ENCODE measurements at regions not wholly inside any gene's neighbourhood (a gene's known extent, or its start where the extent isn't known, plus 50 kb on each side); places are given as distances from the start of the nearest gene placed in this dataset.
"Not testable (repeated sequence)": the region's sequence is repeated elsewhere in the genome, so short reads cannot be mapped to it uniquely, and the experiment has no call there.

DNA sequence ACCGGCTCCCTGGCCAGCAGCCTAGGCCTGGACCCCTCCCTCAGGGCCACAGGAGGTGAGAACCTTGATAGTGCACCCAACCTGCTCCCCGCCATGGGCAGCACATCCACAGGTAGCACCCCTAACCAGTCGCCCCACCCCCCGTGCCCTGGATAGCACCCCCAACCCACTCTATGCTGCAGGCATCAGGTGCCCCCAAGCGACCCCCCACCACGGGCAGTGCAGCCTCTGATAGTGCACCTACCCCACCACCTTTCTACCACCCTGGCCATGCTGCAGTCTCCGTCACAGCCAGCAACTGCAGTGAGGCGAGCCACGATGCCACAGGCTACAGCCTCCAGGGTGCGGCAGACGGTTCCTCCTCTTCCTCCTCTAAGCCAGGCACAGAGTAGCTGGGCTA lies 55.6 kb downstream of the SOWAHC start:
- no peak for DNase-seq

DNA sequence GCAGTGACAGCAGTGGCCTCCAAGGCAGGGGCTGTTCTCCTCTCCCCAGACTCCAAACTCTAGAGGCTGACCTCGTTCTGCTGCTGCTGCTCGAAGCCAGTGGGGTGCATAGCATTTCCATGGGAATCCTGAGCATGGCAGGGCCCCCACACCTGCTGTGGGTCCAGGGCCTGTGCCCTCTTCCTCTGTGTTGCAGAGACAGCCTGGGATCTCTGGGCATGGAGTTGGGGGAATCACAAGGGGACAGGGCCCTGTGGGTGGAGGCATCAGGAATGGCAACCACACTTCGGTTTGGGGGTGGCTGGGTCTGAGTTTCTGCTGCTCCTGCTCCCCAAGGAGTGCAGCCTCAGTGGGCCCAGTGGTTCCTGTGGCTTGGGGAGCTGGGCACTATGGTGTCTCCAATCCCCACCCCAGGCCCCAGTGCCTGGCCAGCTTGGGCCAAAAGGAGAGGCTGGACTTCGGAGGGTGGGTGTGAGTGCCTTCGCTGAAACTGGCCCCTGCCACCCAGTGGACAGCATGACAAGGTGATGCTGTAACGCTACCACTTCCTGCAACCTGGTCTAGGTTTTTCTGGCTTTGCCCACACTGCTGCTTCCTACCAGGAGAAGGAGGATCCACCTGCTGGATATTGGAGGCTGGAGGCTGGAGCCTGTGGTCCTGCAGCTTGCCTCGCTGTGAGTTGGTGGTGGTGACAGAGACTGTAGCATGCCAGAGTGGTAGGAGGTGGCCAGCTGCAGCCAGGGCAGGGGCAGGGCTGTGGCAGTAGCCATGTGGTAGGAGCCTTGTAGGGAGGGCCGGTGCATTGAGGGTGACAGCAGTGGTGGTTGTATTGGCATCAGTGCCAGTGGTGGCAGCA lies 56.6 kb downstream of the SOWAHC start:
- no peak for DNase-seq

DNA sequence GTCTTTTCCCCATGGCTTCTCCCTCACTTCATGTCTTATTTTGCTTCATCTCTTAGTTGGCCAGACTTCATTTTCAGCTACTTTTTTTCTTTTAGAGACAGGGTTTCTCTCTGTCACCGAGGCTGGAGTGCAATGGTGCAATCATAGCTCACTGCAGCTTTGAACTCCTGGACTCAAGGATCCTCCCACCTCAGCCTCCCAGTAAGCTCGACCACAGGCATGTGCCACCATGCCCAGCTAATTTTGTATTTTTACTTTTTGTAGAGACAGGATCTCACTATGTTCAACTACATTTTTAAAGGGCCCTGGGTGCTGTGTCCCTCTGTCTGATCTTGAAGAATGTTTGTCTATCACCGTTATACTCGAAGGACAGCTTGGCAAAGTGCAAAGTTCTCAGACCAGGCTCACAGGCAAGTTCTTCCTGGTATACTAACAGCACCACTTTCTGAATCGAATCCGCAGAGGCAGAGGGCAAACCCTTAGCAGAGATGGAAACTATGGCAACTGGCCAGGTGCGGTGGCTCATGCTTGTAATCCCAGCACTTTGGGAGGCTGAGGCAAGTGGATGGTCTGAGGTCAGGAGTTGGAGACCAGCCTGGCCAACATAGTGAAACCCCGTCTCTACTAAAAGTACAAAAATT lies 60.9 kb downstream of the SOWAHC start:
- no peak for DNase-seq

DNA sequence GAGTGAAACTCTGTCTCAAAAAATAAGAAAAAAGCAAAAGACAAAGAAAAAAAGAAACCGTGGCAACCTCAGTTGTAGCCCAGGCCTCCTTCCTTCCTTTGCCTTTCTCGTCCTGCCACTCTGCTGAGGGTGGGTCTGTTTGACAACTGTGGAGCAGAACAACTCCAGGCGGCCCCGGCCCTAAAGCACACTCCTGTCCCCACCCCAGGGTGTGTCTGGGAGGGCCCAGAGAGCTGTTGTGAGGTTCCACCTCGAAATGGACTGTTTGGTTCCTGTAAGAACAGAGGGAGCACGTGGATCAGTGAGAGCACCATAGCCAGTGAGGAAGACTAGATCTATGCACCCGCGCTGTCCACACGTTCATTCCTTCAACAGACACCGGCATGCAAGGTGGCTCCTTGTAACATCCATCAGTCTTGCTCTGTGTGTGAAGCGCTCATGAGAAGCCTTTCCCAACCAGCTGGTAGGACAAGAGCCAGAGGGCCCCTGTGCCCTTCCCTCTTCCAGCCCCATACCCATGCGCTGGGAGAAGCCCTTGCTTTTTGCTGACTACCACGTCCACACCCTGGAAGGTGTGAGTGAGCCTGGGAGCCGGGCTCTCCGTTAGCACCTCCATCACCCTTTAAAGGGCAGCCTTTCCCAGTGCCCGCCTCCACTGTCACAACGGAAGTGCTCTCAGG lies 61.6 kb downstream of the SOWAHC start:
- no peak for DNase-seq

DNA sequence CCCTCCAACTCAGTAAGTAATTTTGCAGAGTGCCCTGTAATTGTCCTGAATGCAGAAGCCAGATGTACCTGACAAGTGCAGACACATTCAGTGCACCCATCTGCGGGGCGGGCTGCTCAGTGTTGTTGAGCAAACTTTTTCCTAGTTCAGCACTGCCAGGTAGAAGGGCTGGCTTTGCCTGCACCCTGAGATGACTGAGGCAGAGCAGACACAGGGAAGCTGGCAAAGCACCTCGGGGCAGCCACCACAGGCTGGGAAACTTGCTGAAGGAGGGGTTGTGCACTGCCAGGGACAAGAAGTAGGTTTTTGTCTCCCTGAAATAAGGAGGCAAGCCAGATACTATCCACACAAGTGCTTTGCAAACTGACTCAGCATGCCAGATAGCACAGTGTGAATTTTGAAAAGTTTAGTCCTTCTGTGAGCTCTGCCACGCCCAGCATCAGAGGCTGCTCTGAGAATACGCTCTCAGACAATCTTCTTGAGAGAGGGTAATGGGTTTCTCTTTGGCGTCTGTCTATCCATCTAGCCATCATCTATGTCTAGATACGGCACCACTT lies 62.3 kb downstream of the SOWAHC start:
- DNase-seq, result no peak

DNA sequence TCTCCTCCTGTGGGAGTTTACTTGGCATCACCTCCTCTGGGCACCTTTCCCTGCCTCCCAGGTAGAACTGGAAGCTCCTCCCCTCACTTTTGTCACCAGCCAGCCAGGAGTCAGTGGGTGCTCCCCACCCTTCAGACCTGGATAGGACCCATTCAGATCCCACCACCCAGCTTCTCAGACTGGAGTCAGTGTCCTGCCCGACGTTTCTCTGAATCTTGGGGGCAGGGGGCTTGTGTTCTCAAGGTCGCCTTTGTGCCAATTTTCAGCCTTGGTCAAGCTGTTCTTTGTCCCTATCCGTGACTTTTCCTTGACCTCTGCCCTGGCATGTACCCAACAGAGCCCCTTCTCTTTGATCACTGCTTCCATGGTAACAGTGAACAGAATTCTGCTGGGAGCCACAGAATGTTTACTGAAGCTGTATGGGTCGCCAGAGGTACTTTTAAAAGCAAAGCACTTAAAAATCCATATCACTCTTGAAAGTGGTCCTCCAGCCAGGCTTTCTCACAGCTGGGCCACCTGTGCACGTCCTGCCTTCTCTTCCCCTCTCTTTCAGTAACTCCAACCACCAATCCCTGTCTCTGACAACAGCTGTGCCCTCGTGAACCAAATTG lies 63.1 kb downstream of the SOWAHC start:
- DNase-seq, result not testable (repeated sequence)

DNA sequence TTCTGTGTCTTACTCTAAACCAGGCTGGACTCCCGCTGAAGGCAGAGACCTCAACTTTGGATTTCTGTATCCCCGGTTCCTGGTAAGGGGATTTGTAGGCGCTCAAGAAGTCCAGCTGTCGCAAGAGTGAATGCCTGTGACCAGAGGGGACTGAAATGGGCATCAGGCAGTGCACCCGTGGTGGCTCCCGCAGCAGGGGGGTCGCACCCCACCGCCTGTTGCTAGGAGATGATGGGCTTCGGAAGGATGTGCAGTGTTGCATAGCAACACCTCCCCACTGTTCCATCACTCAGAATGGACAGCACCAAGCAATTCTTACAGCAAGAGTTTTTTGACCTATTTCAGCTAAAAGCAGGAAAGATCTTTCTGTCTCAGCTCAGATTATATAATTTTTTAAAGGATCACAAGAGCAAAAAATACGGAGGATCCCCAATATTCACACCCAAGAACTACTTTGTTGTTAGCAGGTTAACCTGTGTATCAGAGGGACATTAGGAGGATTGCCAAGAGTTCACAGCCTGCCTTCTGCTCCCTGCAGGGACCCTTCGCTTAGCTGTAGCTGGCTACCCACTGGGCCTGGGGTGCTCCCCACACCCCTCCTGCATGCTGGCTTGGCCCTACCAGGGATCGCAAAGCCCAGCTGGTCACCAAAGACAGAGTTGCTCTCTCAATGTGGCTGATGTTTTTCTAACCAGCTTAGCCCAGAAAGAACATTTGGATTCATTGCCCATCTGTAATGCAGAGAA lies 63.8 kb downstream of the SOWAHC start:
- DNase-seq, result no peak

DNA sequence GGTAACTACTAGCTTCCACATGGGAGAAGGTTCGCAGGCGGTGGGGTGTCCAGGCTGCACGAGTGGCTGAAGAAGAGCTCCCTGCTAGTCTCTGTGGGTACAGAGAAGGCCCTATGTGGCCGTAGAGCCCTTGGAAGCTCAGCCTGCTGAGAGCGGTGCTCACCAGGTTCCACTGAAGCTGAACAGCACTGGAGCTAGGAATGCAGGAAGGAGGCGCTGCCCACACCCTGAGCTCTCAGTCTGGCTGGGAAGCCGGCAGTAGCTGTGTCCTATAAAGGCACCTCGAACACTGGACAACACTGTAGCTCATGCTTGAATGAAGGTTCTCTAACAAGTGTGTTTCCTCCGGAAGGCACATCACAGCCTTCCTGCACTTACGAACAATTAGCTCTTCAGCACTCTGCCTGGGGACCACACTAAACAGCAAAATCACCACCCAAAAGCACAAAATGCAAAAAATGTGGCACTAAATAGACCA lies 64.6 kb downstream of the SOWAHC start:
- not testable (repeated sequence) for DNase-seq

DNA sequence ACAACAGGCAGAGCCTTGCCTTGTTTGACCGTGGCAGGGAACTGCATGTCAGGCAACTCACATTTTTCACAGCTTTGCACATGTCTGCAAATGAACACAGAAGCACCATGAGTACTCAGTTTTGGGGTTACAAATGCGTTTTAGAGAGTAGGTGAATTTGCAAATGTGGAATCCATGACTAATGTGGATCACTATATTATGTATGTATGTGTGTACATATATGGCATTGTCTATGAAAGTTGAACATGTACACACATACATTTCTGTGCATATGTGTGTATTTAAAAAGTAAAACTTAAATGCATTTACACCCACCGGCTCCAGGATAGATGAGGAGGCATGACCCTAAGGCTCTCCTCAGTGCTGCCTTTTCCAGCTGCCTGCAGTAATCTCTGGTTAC lies 65.1 kb downstream of the SOWAHC start:
- no peak for DNase-seq

DNA sequence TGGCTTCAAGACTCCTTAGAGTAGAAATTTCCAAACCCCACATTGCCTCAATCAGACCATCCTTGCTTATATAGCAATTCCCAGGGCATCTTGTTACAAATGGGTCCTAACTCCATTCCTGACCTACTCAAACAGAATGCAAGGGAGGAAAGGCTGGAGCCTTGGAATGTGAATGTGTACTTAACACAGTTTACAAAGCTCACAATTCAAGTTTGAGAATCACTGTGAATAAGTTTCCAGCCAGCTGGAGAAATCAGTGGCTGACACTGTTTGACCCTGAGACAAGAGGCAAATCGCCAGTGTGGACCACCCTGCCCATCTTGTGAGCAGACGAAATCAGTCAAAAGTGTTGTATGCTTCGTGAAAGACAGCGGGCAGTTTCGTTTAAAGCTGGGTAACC lies 65.5 kb downstream of the SOWAHC start:
- DNase-seq, result no peak

DNA sequence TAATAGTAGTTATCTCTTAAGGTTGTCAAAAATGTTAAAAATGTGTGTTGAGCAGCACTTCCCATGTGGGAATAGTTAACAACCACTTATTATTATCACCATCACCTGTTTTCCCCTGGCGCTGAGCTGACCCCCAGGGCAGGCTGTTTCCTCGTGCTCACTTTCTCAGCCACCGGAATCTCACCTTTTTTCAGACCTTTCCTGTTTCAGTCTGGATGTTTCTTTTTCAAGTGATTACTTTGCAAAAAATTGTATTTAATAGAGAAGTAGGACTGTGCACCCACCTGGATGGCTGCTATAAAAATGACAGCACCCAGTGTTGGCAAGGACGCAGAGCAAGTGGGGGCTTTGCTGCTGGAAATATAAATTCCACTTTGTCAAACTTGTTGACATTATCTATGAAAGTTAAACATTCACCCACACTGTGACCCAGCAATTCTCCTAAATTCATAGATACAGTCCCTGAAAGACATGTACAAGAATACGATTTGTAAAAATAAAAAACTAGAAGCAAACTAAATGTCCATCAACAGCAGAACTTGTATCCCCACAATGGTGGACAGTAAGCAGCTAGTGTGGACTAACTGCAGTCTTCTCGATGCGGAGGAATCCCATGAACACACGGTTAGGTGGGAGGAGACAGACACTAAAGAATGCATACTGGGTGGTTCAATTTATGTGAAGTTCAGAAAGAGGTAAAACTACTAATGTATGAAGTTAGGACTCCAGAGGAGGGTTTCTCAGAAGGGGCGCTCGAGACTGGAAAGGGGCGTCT lies 66.5 kb downstream of the SOWAHC start:
- DNase-seq, result no peak

DNA sequence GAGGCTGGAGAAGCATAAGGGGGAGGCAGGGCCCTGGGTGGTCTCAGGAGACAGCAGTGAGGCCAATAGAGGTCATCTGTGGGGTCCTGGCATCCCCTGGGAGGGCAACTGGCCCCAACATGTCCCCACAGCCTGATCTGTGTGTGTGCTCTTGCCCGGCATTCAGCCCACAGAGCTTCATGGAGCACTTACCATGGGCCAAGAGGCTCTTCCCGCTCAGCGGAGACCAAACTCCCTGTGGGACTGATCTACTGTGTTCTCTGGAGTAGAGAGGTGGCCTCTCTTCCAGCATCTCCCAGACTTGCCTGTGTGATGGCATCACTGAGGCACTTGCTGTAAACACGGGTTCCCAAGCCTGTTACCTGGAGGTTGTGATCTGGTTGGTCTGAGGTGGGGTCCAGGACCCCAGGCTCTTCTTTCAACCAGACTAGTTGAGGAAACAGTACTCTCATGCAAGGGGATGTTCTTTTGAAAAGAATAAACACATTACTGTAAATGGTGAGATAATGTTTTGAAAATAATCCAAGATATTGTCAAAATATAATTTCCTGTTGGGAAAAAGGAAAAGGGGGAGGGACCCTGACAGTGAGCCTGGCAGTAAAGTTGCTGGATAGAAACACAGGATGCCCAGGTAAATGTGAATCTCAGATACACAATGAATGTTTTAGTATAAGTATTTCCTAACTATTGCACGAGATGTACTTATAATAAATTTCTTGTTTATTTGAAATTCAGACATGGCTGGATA lies 67.6 kb downstream of the SOWAHC start:
- DNase-seq, result no peak

DNA sequence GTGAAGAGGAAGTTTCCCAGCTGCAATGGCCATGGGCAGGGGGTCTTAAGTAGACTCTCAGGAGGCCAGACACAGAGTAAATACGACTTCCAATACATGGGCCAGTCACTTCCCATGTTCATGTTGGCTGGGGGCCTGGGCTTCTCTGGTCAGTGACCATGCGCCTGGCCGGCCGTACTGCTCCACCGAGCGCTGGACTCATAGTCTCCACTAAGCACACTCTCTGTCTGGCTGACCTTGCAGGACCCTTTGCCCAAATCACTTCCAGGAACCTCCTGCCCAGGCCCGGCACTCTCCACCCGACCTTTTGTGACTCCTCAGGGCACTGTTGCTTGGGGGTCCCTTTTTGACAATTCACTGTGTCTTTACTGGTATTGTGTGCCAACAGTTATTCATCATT lies 69.3 kb downstream of the SOWAHC start:
- no peak for DNase-seq

DNA sequence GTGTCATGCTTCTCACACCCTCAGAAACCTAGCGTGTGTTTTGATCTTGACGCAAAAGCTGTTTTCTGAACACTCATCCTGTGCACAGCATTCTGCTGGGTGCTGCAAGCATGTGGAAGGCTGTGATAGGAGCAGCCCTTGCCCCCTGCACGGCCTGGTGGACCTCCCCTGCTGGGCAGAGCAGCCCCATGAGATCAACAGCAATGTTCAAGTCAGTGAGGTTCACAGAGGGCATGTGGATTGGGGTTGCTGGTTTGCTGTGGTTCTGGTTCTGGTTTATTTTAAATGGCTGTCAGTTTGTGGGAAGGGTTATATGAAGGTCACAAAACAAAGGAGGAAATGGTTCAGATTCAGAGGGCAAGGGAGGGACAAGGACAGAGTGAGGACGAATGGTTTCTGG lies 71.3 kb downstream of the SOWAHC start:
- DNase-seq, result no peak

DNA sequence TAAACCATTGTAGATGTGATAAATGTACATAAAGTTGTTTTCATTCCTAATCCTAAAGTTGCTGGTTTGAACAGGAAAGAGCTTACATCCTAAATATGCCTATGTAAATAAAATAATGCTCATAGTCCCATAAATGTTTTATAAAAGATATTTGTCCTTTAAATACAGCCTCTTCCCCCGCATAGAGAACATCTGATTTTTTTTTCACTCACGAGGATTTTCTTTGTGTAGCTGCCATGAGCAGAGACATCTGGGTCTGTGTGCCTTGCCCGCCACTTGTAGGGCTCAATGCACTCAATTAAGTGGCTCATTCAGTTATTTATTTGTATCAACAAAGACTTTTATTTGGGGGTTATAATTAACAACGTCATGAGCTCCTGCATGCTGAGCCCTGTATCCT lies 72.8 kb downstream of the SOWAHC start:
- no peak for DNase-seq

DNA sequence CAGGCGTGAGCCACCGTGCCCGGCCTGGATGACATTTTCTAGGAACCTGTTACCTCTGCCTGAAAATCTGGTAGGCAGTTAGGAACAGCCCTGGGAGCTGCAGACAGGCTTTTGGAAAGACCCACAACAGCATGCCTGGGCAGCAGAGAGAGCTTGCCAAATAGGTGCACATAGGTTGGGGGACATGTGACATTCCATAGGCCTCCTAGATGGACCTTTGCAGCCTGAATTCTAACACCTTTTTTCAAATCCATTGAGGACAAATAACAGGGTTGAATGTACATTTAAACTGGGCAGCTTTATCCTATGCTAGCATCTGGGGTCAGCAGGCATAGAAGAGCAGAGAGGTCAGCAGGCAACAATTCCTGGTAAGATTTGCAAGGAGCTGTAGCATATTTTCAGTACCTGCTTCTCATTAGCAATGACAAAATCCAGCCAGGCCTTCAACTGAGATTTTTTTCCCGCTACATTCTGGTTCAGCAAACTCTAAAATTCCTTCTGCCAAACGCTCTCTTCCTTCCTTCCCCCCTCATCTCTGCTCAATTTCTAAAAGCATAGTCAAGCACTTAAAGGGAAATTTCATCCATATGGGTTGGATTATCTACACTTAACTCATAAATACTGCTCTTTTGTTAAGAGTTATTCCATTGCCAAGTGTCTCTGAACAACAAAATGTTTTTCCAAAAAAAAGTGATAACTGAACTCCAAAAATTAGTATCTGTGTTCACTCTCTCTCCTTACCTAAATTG lies 75.2 kb downstream of the SOWAHC start:
- no peak for DNase-seq

DNA sequence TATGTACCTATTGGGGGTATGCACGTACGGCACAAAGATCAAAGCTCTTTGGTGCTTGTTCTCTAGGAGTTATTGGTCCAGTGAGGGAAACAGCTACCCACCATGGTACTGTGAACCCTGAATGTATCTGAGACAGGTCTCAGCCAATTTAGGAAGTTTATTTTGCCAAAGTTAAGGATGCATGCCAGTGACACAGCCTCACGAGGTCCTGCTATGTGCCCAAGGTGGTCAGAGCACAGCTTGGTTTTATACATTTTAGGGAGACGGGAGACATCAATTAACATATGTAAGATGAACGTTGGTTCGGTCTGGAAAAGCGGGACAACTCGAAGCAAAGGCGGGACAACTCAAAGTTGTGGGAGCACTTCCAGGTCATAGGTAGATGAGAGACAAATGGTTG lies 75.8 kb downstream of the SOWAHC start:
- DNase-seq, result no peak

DNA sequence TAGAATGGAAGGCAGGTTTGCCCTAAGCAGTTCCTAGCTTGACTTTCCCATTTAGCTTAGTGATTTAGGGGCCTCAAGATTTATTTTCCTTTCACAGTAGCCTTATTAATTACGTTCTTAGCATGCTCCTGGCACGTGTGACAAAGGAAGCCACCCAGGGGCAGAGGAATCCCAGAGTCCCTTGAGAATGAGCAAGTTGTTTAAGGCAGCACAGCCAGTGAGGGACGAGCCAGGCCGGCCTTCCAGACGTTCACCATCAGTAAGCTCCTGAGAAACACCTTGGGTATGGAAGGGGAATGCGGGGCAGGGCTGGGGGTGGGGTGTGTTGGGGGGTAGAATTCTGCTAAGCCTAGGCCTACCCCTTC lies 76.3 kb downstream of the SOWAHC start:
- no peak for DNase-seq

DNA sequence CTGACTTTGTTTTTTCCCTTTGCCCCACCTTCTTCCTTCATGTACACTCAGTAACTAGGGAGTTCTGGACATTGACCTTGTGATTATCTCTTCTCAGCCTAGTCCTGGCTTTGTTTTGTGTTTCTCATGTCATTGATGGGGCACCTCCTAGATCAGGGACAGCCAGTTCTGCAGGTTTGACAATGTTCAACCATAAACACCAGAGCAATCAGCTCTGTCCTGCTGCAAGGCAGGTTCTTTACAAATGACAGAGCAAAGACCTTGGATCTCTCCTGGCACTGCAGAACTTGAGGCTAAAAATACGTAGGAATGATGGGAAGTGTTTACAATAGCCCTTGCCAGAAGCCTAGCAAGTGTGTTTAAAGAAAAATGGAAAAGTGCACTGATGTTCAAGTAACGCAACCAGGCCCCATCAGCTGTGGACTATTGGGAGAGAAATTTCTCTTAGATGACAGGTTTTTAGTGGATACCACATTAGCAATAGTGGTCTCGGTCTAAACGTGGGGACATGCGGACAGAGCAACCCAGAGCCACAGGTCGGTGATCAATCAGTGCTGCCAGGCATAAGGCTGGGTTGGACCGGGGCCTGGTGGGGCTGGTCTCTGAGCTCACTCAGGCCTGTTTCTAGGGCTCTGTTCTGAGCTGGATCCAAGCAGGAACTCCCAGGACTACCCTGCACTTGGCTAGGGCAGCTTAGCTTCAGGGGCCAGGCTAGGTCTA lies 76.8 kb downstream of the SOWAHC start:
- DNase-seq, result no peak
